Lower leg skin (tissue), 3 donors: ENCODE measurements at regions not wholly inside any gene's neighbourhood (a gene's known extent, or its start where the extent isn't known, plus 50 kb on each side); places are given as distances from the start of the nearest gene placed in this dataset.

ENCODE experiments used
- CTCF ChIP-seq, 3 donors: fragments of 450-650 bp; IDR thresholded peaks; one replicate each; pipeline ENCODE4 v1.5.1; 2016; ENCODE audit warnings: antibody characterized with exemption in 3 of 3, mild to moderate bottlenecking in 3 of 3, moderate library complexity in 2 of 3
- POLR2A ChIP-seq, 2 donors: fragments of 450-650 bp; IDR thresholded peaks; one replicate each; pipeline ENCODE4 v1.6.1; 2016 to 2017; ENCODE audit warnings: antibody characterized with exemption in 2 of 2, mild to moderate bottlenecking in 1 of 2, moderate library complexity in 1 of 2

- TF ChIP-seq CTCF (IDR thresholded peaks at IDR 0.05) (no peak), POLR2A (IDR thresholded peaks at IDR 0.05) (no peak)
Observed at GRCh38 chr4:31041853-31042252, 321.7 kb downstream of the PCDH7 start.
